Lower leg skin (tissue), 4 donors: ENCODE measurements at regions not wholly inside any gene's neighbourhood (a gene's known extent, or its start where the extent isn't known, plus 50 kb on each side); places are given as distances from the start of the nearest gene placed in this dataset.
"Not testable (repeated sequence)": the region's sequence is repeated elsewhere in the genome, so short reads cannot be mapped to it uniquely, and the experiment has no call there.

ENCODE experiments used
- DNase-seq, 2 donors: peaks; one replicate each; pipeline ENCODE4 v3.0.0-alpha.2; 2019; ENCODE audit warnings: low spot score in 2 of 2
- H3K4me3 ChIP-seq: fragments of 200-600 bp; sonication (generic); 2 replicates; pipeline ENCODE4 v1.5.1; 2017; ENCODE audit warnings: mild to moderate bottlenecking, low read depth; ENCODE audit not compliant: poor library complexity, severe bottlenecking
- CTCF ChIP-seq, 3 donors: fragments of 450-650 bp; IDR thresholded peaks; one replicate each; pipeline ENCODE4 v1.5.1; 2016; ENCODE audit warnings: antibody characterized with exemption in 3 of 3, mild to moderate bottlenecking in 3 of 3, moderate library complexity in 2 of 3
- POLR2A ChIP-seq, 2 donors: fragments of 450-650 bp; IDR thresholded peaks; one replicate each; pipeline ENCODE4 v1.6.1; 2016 to 2017; ENCODE audit warnings: antibody characterized with exemption in 2 of 2, mild to moderate bottlenecking in 1 of 2, moderate library complexity in 1 of 2
- WGBS, 2 donors: methylation state at CpG; one replicate each; pipeline ENCODE4 v1.1.5; 2018; 5-methylcytosine and 5-hydroxymethylcytosine counted together
- intact Hi-C: fragments of 100-400 bp; cut with DNase I; formaldehyde crosslinking; loops from one replicate; pipeline ENCODE4 v1.15.0; 2023; ENCODE audit warnings: low total_unique reads

- intact Hi-C loops, result no loop called here
- DNase-seq, result peak in 1 of 2 donors; percentile 49
- no peak overlapping the region for H3K4me3 ChIP-seq
- WGBS, 2 donors, result 86 to 89% methylated on average over 10 of the region's 10 CpGs
- TF ChIP-seq POLR2A (IDR thresholded peaks at IDR 0.05) (no peak), CTCF (IDR thresholded peaks at IDR 0.05) (no peak)
Measured at GRCh38 chr12:124087266-124088051, 114.4 kb downstream of the ZNF664 start.

- peak in 1 of 2 donors; percentile 75 for DNase-seq
- WGBS, 2 donors, result 58 to 70% methylated on average over 16 of the region's 16 CpGs
- no peak overlapping the region for H3K4me3 ChIP-seq
- intact Hi-C loops, result no loop called here
- TF ChIP-seq CTCF (IDR thresholded peaks at IDR 0.05), result no peak
Measured at GRCh38 chr12:124088217-124088907, 115.3 kb downstream of the ZNF664 start.

GRCh38 chr12:124089181-124089914 is 116.3 kb downstream of the ZNF664 start:
- DNase-seq, intact Hi-C loops, H3K4me3 ChIP-seq: not testable (repeated sequence)
- 94% methylated on average over 6 to 8 of the region's 11 CpGs for WGBS, 2 donors

- no peak for TF ChIP-seq POLR2A (IDR thresholded peaks at IDR 0.05)
- TF ChIP-seq CTCF (IDR thresholded peaks at IDR 0.05), result no peak
- 93 to 97% methylated on average over 3 of the region's 3 CpGs for WGBS, 2 donors
- intact Hi-C loops, result loop anchor here (2.0 kb wide), 1 partner anchor 31 kb away; no protein-coding TSS in a partner anchor
- H3K4me3 ChIP-seq, result no peak overlapping the region
- peak in 1 of 2 donors; percentile 5 for DNase-seq
Measured at GRCh38 chr12:124091835-124092234, 118.8 kb downstream of the ZNF664 start.

GRCh38 chr12:124092532-124092931 is 119.5 kb downstream of the ZNF664 start:
- DNase-seq, H3K4me3 ChIP-seq, intact Hi-C loops: not testable (repeated sequence)

- TF ChIP-seq POLR2A (IDR thresholded peaks at IDR 0.05), result no peak
- no peak for TF ChIP-seq CTCF (IDR thresholded peaks at IDR 0.05)
- intact Hi-C loops, result no loop called here
Measured at GRCh38 chr12:124093297-124093696, 120.3 kb downstream of the ZNF664 start.

More at GRCh38 chr12:124093297-124093696, 120.3 kb downstream of the ZNF664 start:
- no peak overlapping the region for H3K4me3 ChIP-seq
- DNase-seq, result no peak
